CD14-positive monocyte (primary cell): ENCODE measurements at regions not wholly inside any gene's neighbourhood (a gene's known extent, or its start where the extent isn't known, plus 50 kb on each side); places are given as distances from the start of the nearest gene placed in this dataset.

ENCODE experiments used
- DNase-seq, 3 donors: peaks; one replicate each; pipeline ENCODE4 v3.0.0-alpha.2; 2011 to 2022
- H2AFZ ChIP-seq: 2 replicates; pipeline ENCODE4 v1.6.0; 2012; ENCODE audit warnings: mild to moderate bottlenecking, low read depth, low read length, inconsistent platforms; ENCODE audit not compliant: insufficient read depth, poor library complexity, severe bottlenecking
- H3K27ac ChIP-seq, 2 donors: 1 replicate in 1 of 2; 2 replicates in 1 of 2; pipeline ENCODE4 v1.5.1; 2012 to 2013; ENCODE audit warnings: low read length in 2 of 2, control low read depth in 1 of 2, inconsistent platforms in 1 of 2, low read depth in 1 of 2, mild to moderate bottlenecking in 1 of 2
- H3K27me3 ChIP-seq, 2 donors: one replicate each; pipeline versions ENCODE4 v1.6.0 to v1.6.1; 2011 to 2013; ENCODE audit warnings: low read length in 2 of 2; ENCODE audit not compliant: control insufficient read depth in 2 of 2, insufficient read depth in 2 of 2
- H3K36me3 ChIP-seq, 2 donors: replicated peaks in 1 of 2; 1 replicate in 1 of 2; 2 replicates in 1 of 2; pipeline versions ENCODE4 v1.5.1 to v1.6.1; 2012 to 2013; ENCODE audit warnings: low read length in 2 of 2, control low read depth in 1 of 2, inconsistent platforms in 1 of 2, mild to moderate bottlenecking in 1 of 2; ENCODE audit not compliant: insufficient read depth in 2 of 2, control insufficient read depth in 1 of 2
- H3K4me1 ChIP-seq, 2 donors: 1 replicate in 1 of 2; 2 replicates in 1 of 2; pipeline versions ENCODE4 v1.5.1 to v1.6.1; 2012 to 2013; ENCODE audit warnings: low read length in 2 of 2, control low read depth in 1 of 2, inconsistent platforms in 1 of 2, mild to moderate bottlenecking in 1 of 2, moderate library complexity in 1 of 2; ENCODE audit not compliant: insufficient read depth in 2 of 2, control insufficient read depth in 1 of 2
- H3K4me2 ChIP-seq: replicated peaks from 2 replicates; pipeline ENCODE3; 2012; ENCODE audit warnings: low read length, moderate library complexity, mild to moderate bottlenecking; ENCODE audit not compliant: poor library complexity, severe bottlenecking; ENCODE audit errors: extremely low read depth
- H3K4me3 ChIP-seq, 3 experiments: fragments of 200-600 bp in 1 of 3; sonication (generic) in 1 of 3; replicated peaks in 1 of 3; 1 replicate in 2 of 3; 2 replicates in 1 of 3; pipeline ENCODE4 v1.5.1; 2011 to 2013; ENCODE audit warnings: low read length in 3 of 3, mild to moderate bottlenecking in 3 of 3, control low read depth in 2 of 3, low read depth in 2 of 3, inconsistent platforms in 1 of 3, moderate library complexity in 1 of 3
- H3K79me2 ChIP-seq: 2 replicates; pipeline ENCODE4 v1.6.0; 2012; ENCODE audit warnings: mild to moderate bottlenecking, control low read depth, inconsistent platforms, low read length, moderate library complexity; ENCODE audit not compliant: insufficient read depth
- H3K9ac ChIP-seq: 2 replicates; pipeline ENCODE4 v1.6.0; 2017; ENCODE audit warnings: low read length, mild to moderate bottlenecking; ENCODE audit not compliant: insufficient read depth, poor library complexity, severe bottlenecking
- H3K9me3 ChIP-seq, 2 donors: replicated peaks in 1 of 2; 1 replicate in 1 of 2; 2 replicates in 1 of 2; pipeline versions ENCODE4 v1.5.1 to v1.6.1; 2012 to 2013; ENCODE audit warnings: low read length in 2 of 2, control low read depth in 1 of 2; ENCODE audit not compliant: control insufficient read depth in 1 of 2, insufficient read depth in 1 of 2
- H4K20me1 ChIP-seq: 2 replicates; pipeline ENCODE4 v1.6.0; 2012; ENCODE audit warnings: mild to moderate bottlenecking, low read length, control low read depth, moderate library complexity; ENCODE audit not compliant: insufficient read depth
- H3K27ac Mint-ChIP-seq, 7 donors: one replicate each; pipeline ENCODE4 v1.8.0; 2020; ENCODE audit warnings: mild to moderate bottlenecking in 7 of 7, mixed read lengths in 7 of 7, moderate library complexity in 6 of 7, inconsistent platforms in 2 of 7
- H3K27me3 Mint-ChIP-seq, 3 donors: one replicate each; pipeline ENCODE4 v1.8.0; 2021 to 2022; ENCODE audit warnings: low read depth in 3 of 3, mild to moderate bottlenecking in 3 of 3, mixed read lengths in 3 of 3, moderate library complexity in 3 of 3, inconsistent platforms in 1 of 3
- H3K36me3 Mint-ChIP-seq, 2 donors: one replicate each; pipeline ENCODE4 v1.8.0; 2020; ENCODE audit warnings: mixed read lengths in 2 of 2, inconsistent platforms in 1 of 2, mild to moderate bottlenecking in 1 of 2
- H3K4me1 Mint-ChIP-seq: one replicate; pipeline ENCODE4 v1.8.0; 2020; ENCODE audit warnings: mild to moderate bottlenecking, mixed read lengths
- H3K4me3 Mint-ChIP-seq, 2 donors: one replicate each; pipeline ENCODE4 v1.8.0; 2020; ENCODE audit warnings: mild to moderate bottlenecking in 2 of 2, mixed read lengths in 2 of 2, moderate library complexity in 1 of 2
- H3K9me3 Mint-ChIP-seq, 7 donors: one replicate each; pipeline ENCODE4 v1.8.0; 2020 to 2022; ENCODE audit warnings: mixed read lengths in 7 of 7, mild to moderate bottlenecking in 6 of 7, moderate library complexity in 6 of 7, inconsistent platforms in 2 of 7
- WGBS: methylation state at CpG from one replicate; pipeline ENCODE4 v1.1.5; 2013; ENCODE audit warnings: missing lambda C conversion rate; ENCODE audit not compliant: insufficient coverage; 5-methylcytosine and 5-hydroxymethylcytosine counted together
- intact Hi-C, 2 donors: fragments of 100-400 bp; cut with micrococcal nuclease; formaldehyde crosslinking; loops; one replicate each; pipeline versions ENCODE4 v1.15.0 to v1.15.1; 2023
- TF ChIP-seq, protein P1 (sequence below): fragments of 200-600 bp; IDR thresholded peaks from one replicate; pipeline ENCODE4 v1.8.0; 2022; ENCODE audit warnings: antibody characterized with exemption, mild to moderate bottlenecking

DNA sequence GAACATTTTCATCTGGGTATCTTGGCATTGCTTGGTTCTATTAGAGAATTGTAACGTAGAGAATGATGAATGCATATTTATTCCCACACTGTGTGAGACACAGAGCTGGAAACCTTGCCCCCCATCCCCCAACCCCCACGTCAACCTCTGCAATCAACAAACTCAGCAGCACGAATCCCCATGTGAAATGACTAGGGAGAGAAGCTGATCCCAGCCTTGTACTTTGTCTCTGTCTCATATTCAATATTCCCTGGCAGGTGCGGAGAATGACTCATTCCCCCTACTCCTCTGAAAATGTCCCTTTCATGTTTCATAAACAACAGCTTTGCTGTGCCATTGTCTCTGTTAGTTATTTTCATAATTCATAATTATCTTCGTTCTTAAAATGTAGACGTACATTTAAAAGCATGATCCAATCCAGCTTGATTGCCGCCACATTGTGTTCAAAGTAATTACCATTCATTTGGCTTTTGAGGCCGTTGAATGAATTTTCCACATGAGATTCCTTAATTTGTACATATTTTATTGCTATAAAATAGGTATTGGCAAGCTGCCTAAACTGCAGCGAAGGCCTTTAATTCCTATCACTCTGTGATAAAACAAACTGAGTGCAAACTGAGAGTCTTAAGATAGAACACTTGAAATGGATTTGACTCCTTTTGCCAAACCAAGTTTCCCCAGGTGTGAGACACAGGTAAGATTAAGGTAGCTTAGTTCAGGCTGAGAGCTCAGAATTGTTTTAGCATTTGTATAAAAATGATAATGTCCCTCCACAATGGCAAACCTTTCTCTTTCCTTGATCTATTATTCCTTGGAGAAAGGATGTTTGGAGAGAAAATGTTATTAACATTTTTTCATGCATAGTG lies 920.2 kb downstream of the TYW1 start:
- no peak overlapping the region for H3K27ac ChIP-seq
- peaks cover 0 to 2% (median 0%) of the 10 kb centered on the region in 3 donors for H3K27me3 Mint-ChIP-seq
- H3K4me2 ChIP-seq: no peak overlapping the region
- H3K4me3 ChIP-seq: no peak overlapping the region
- no peak overlapping the region for H3K4me3 Mint-ChIP-seq
- 89% methylated on average over 3 of the region's 9 CpGs for WGBS
- H3K4me1 ChIP-seq: no peaks in the 10 kb centered on the region
- no peak for DNase-seq
- no peak overlapping the region for H2AFZ ChIP-seq
- no peak overlapping the region for H3K27ac Mint-ChIP-seq
- H3K9me3 ChIP-seq: peaks cover 39 to 57% of the 10 kb centered on the region in 2 donors
- intact Hi-C loops: no loop called here
- no peak overlapping the region for H3K9ac ChIP-seq
- TF ChIP-seq, protein P1, sequence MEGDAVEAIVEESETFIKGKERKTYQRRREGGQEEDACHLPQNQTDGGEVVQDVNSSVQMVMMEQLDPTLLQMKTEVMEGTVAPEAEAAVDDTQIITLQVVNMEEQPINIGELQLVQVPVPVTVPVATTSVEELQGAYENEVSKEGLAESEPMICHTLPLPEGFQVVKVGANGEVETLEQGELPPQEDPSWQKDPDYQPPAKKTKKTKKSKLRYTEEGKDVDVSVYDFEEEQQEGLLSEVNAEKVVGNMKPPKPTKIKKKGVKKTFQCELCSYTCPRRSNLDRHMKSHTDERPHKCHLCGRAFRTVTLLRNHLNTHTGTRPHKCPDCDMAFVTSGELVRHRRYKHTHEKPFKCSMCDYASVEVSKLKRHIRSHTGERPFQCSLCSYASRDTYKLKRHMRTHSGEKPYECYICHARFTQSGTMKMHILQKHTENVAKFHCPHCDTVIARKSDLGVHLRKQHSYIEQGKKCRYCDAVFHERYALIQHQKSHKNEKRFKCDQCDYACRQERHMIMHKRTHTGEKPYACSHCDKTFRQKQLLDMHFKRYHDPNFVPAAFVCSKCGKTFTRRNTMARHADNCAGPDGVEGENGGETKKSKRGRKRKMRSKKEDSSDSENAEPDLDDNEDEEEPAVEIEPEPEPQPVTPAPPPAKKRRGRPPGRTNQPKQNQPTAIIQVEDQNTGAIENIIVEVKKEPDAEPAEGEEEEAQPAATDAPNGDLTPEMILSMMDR: no peak
- H3K4me1 Mint-ChIP-seq: no peaks in the 10 kb centered on the region
- H3K27me3 ChIP-seq: no peaks in the 10 kb centered on the region
- peaks cover 10 to 41% (median 37%) of the 10 kb centered on the region in 7 donors for H3K9me3 Mint-ChIP-seq
- H4K20me1 ChIP-seq: no peaks in the 10 kb centered on the region
- no peaks in the 10 kb centered on the region for H3K79me2 ChIP-seq
- no peaks in the 10 kb centered on the region for H3K36me3 ChIP-seq
- H3K36me3 Mint-ChIP-seq: no peaks in the 10 kb centered on the region

DNA sequence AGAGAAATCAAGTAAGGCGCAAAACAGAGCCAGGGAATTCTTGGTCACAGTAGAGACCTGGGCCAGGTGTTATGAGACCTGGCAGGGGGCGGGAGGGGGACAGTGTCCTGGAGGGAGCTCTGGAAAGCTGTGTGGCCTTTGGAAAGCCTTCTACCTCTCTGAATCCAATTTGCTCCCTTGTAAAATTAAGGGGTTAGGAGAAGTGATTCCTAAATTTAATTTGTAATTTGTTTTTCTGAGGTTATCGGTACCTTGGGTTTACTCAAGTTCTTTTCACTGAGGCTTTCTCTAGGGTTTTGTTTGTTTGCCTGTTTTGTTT lies 920.8 kb downstream of the TYW1 start:
- H3K9ac ChIP-seq: no peak overlapping the region

More for the DNA sequence above, 920.8 kb downstream of the TYW1 start:
- Histone ChIP-seq H3K36me3 (no peaks in the 10 kb centered on the region), H3K79me2 (no peaks in the 10 kb centered on the region), H3K27me3 (no peaks in the 10 kb centered on the region), H3K9me3 (peaks cover 45 to 57% of the 10 kb centered on the region in 2 donors), H3K4me1 (no peaks in the 10 kb centered on the region), H3K27ac (no peak overlapping the region), H3K4me3 (no peak overlapping the region), H4K20me1 (no peaks in the 10 kb centered on the region), H3K4me2 (no peak overlapping the region), H2AFZ (no peak overlapping the region)
- TF ChIP-seq, protein P1: no peak
- DNase-seq: no peak
- H3K4me3 Mint-ChIP-seq: no peak overlapping the region
- 100% methylated on average over 1 of the region's 3 CpGs for WGBS
- H3K4me1 Mint-ChIP-seq: no peaks in the 10 kb centered on the region
- H3K9me3 Mint-ChIP-seq: peaks cover 10 to 46% (median 41%) of the 10 kb centered on the region in 7 donors
- H3K27ac Mint-ChIP-seq: no peak overlapping the region
- intact Hi-C loops: no loop called here
- H3K27me3 Mint-ChIP-seq: peaks cover 0 to 2% (median 0%) of the 10 kb centered on the region in 3 donors
- no peaks in the 10 kb centered on the region for H3K36me3 Mint-ChIP-seq
